GM23338 (cell line): ENCODE measurements at regions not wholly inside any gene's neighbourhood (a gene's known extent, or its start where the extent isn't known, plus 50 kb on each side); places are given as distances from the start of the nearest gene placed in this dataset.

ENCODE experiments used
- ATAC-seq: fragments of 200-7000 bp; cut with Tn5 transposase; 3 replicates; pipeline ENCODE4 v1.9.1; 2020
- DNase-seq: peaks from one replicate; pipeline ENCODE4 v3.0.0-alpha.2; 2015; ENCODE audit warnings: low spot score
- H2AFZ ChIP-seq: fragments of 200-600 bp; sonication (generic); 2 replicates; pipeline ENCODE4 v1.8.0; 2016; ENCODE audit warnings: antibody characterized with exemption, mild to moderate bottlenecking, moderate library complexity
- H3F3A ChIP-seq: fragments of 200-600 bp; sonication (generic); replicated peaks from 2 replicates; pipeline ENCODE4 v1.8.0; 2017; ENCODE audit warnings: antibody characterized with exemption, mixed run types, low read depth
- H3K27ac ChIP-seq: fragments of 200-600 bp; sonication (generic); 2 replicates; pipeline ENCODE4 v1.6.1; 2016; ENCODE audit warnings: low read depth
- H3K27me3 ChIP-seq: fragments of 200-600 bp; sonication (generic); 2 replicates; pipeline ENCODE4 v1.8.0; 2016; ENCODE audit warnings: mild to moderate bottlenecking, mixed run types, moderate library complexity; ENCODE audit not compliant: insufficient read depth
- H3K36me3 ChIP-seq: fragments of 200-600 bp; sonication (generic); 2 replicates; pipeline ENCODE4 v1.8.0; 2016; ENCODE audit warnings: mild to moderate bottlenecking; ENCODE audit not compliant: insufficient read depth
- H3K4me1 ChIP-seq: fragments of 200-600 bp; sonication (generic); 2 replicates; pipeline ENCODE4 v1.8.0; 2016; ENCODE audit warnings: mild to moderate bottlenecking, moderate library complexity; ENCODE audit not compliant: insufficient read depth
- H3K4me2 ChIP-seq: fragments of 200-600 bp; sonication (generic); 2 replicates; pipeline ENCODE4 v1.7.1; 2017; ENCODE audit warnings: mixed run types
- H3K4me3 ChIP-seq: fragments of 200-600 bp; sonication (generic); 2 replicates; pipeline ENCODE4 v1.6.1; 2016; ENCODE audit warnings: mixed run types
- H3K79me2 ChIP-seq: fragments of 200-600 bp; sonication (generic); replicated peaks from 2 replicates; pipeline ENCODE4 v1.8.0; 2017; ENCODE audit warnings: mild to moderate bottlenecking; ENCODE audit not compliant: insufficient read depth
- H3K9me2 ChIP-seq: fragments of 200-600 bp; sonication (generic); 2 replicates; pipeline ENCODE4 v1.8.0; 2017; ENCODE audit not compliant: insufficient read depth
- H4K20me1 ChIP-seq: fragments of 200-600 bp; sonication (generic); replicated peaks from 2 replicates; pipeline ENCODE4 v1.8.0; 2017; ENCODE audit warnings: mild to moderate bottlenecking; ENCODE audit not compliant: insufficient read depth
- H3K27ac Mint-ChIP-seq: 2 replicates; pipeline ENCODE4 v1.8.0; 2020; ENCODE audit warnings: inconsistent platforms, mild to moderate bottlenecking, moderate library complexity, mixed read lengths
- H3K27me3 Mint-ChIP-seq: 3 replicates; pipeline ENCODE4 v1.8.0; 2022; ENCODE audit warnings: low read depth, mild to moderate bottlenecking, moderate library complexity, mixed read lengths, inconsistent platforms; ENCODE audit not compliant: insufficient read depth, poor library complexity
- H3K36me3 Mint-ChIP-seq: 3 replicates; pipeline ENCODE4 v1.8.0; 2021; ENCODE audit warnings: low read depth, mild to moderate bottlenecking, inconsistent platforms, moderate library complexity, mixed read lengths
- H3K4me1 Mint-ChIP-seq: 3 replicates; pipeline ENCODE4 v1.8.0; 2020; ENCODE audit warnings: mild to moderate bottlenecking, inconsistent platforms, mixed read lengths
- H3K4me3 Mint-ChIP-seq: 3 replicates; pipeline ENCODE4 v1.8.0; 2021; ENCODE audit warnings: moderate library complexity, mild to moderate bottlenecking, inconsistent platforms, mixed read lengths
- H3K9me3 Mint-ChIP-seq: 3 replicates; pipeline ENCODE4 v1.8.0; 2020; ENCODE audit warnings: moderate library complexity, mild to moderate bottlenecking, inconsistent platforms, mixed read lengths
- CREB1 ChIP-seq: fragments of 250-450 bp; sonication (Bioruptor Pico); IDR thresholded peaks from 2 replicates; pipeline ENCODE4 v1.5.0; 2020; ENCODE audit warnings: low read depth, mild to moderate bottlenecking, moderate library complexity
- EZH2 ChIP-seq: fragments of 200-600 bp; sonication (generic); IDR thresholded peaks from one replicate; pipeline ENCODE4 v1.8.0; 2017; ENCODE audit warnings: antibody characterized with exemption, mild to moderate bottlenecking, low read depth; ENCODE audit not compliant: unreplicated experiment
- EZH2phosphoT487 ChIP-seq: fragments of 200-600 bp; sonication (generic); IDR thresholded peaks from one replicate; pipeline ENCODE4 v1.8.1; 2018; ENCODE audit warnings: antibody characterized with exemption; ENCODE audit not compliant: unreplicated experiment
- JUNB ChIP-seq: IDR thresholded peaks from one replicate; pipeline ENCODE4 v1.6.1; 2016; ENCODE audit warnings: antibody characterized with exemption; ENCODE audit not compliant: unreplicated experiment
- NANOG ChIP-seq: IDR thresholded peaks from 2 replicates; pipeline ENCODE4 v1.6.1; 2016; ENCODE audit warnings: antibody characterized with exemption, borderline replicate concordance
- POLR2AphosphoS5 ChIP-seq: IDR thresholded peaks from 2 replicates; pipeline ENCODE4 v1.6.1; 2016; ENCODE audit warnings: antibody characterized with exemption, low read depth
- STAT1 ChIP-seq: IDR thresholded peaks from one replicate; pipeline ENCODE4 v1.6.1; 2016; ENCODE audit warnings: antibody characterized with exemption; ENCODE audit not compliant: unreplicated experiment
- ZNF114 ChIP-seq: fragments of 250-450 bp; sonication (Bioruptor Pico); IDR thresholded peaks from 2 replicates; pipeline ENCODE4 v1.5.0; 2020; ENCODE audit warnings: mild to moderate bottlenecking, moderate library complexity
- ZNF331 ChIP-seq: fragments of 250-450 bp; sonication (Bioruptor Pico); IDR thresholded peaks from 2 replicates; pipeline ENCODE4 v1.5.0; 2020; ENCODE audit warnings: low read depth, mild to moderate bottlenecking, moderate library complexity
- TF ChIP-seq, protein P1 (sequence below): IDR thresholded peaks from 2 replicates; pipeline ENCODE4 v1.6.1; 2016; ENCODE audit warnings: antibody characterized with exemption
- TF ChIP-seq, protein P2 (sequence below): IDR thresholded peaks from one replicate; pipeline ENCODE4 v1.6.1; 2018; ENCODE audit warnings: antibody characterized with exemption; ENCODE audit not compliant: unreplicated experiment
- TF ChIP-seq, protein P3 (sequence below): fragments of 250-450 bp; sonication (Bioruptor Pico); IDR thresholded peaks from 2 replicates; pipeline ENCODE4 v1.5.0; 2020; ENCODE audit warnings: mild to moderate bottlenecking, moderate library complexity

DNA sequence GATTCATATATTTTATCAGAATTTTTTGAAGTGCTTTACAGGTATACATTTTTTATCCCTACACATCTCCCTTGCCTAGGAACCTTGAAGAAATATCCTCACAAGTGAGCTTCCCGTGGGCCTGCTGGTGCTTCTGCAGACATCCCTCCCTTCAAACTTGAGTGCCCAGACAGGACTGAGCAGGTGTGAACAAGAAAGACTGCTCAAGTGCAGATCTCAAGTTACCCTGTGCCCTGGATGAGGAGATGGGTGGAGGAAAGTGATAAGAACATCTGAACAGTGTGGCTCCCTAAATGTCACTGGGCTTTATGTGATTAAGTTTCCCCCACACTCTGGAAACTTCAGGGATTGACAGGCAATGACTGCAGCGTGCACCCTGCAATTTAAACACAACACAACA is 209.8 kb downstream of the TLE1 start (continued):
- no peak for TF ChIP-seq JUNB
- TF ChIP-seq, protein P1, sequence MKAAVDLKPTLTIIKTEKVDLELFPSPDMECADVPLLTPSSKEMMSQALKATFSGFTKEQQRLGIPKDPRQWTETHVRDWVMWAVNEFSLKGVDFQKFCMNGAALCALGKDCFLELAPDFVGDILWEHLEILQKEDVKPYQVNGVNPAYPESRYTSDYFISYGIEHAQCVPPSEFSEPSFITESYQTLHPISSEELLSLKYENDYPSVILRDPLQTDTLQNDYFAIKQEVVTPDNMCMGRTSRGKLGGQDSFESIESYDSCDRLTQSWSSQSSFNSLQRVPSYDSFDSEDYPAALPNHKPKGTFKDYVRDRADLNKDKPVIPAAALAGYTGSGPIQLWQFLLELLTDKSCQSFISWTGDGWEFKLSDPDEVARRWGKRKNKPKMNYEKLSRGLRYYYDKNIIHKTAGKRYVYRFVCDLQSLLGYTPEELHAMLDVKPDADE, result no peak
- no peak for TF ChIP-seq EZH2phosphoT487

DNA sequence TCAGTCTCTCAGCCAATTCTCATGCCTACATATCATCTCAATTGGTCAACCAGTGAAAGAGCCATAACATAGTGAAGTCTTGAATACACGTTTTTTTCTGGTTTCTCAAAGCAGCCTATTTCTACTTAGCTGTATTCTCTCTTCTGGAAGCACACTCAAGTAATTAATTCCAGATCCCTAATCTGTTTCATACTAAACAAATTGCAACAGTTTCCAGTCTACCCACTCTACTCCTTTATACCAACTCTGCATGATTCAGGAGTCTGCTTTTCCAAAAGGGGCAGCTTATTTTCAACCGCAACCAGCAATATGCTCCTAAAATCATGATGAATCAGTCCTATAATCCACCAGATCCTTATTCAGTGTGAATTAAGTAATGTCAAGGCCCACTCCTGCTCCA is 211.7 kb downstream of the TLE1 start:
- peaks cover 3% of the 10 kb centered on the region; the same call in 1 of the 2 replicates for H3K9me2 ChIP-seq
- H3K4me3 Mint-ChIP-seq, result no peak overlapping the region
- no peaks in the 10 kb centered on the region for H4K20me1 ChIP-seq
- H3K4me2 ChIP-seq, result no peak overlapping the region
- H3K4me1 ChIP-seq, result no peaks in the 10 kb centered on the region
- H3K79me2 ChIP-seq, result no peaks in the 10 kb centered on the region
- no peak overlapping the region for H2AFZ ChIP-seq
- H3K36me3 ChIP-seq, result no peaks in the 10 kb centered on the region
- no peaks in the 10 kb centered on the region for H3K9me3 Mint-ChIP-seq
- no peaks in the 10 kb centered on the region for H3K36me3 Mint-ChIP-seq
- H3K27me3 ChIP-seq, result no peaks in the 10 kb centered on the region
- H3K4me3 ChIP-seq, result no peak overlapping the region
- H3F3A ChIP-seq, result no peaks in the 10 kb centered on the region
- H3K27ac Mint-ChIP-seq, result no peak overlapping the region
- ATAC-seq, result no peak
- no peak overlapping the region for H3K27ac ChIP-seq
- H3K27me3 Mint-ChIP-seq, result no peaks in the 10 kb centered on the region
- H3K4me1 Mint-ChIP-seq, result peaks cover 5% of the 10 kb centered on the region; the same call in 2 of the 3 replicates
- no peak for DNase-seq
- TF ChIP-seq NANOG (no peak), ZNF114 (CRISPR knock-in tag) (no peak), POLR2AphosphoS5 (no peak), EZH2 (no peak), EZH2phosphoT487 (no peak), ZNF331 (CRISPR knock-in tag) (no peak), STAT1 (no peak), JUNB (no peak), CREB1 (no peak)
- TF ChIP-seq, protein P2, sequence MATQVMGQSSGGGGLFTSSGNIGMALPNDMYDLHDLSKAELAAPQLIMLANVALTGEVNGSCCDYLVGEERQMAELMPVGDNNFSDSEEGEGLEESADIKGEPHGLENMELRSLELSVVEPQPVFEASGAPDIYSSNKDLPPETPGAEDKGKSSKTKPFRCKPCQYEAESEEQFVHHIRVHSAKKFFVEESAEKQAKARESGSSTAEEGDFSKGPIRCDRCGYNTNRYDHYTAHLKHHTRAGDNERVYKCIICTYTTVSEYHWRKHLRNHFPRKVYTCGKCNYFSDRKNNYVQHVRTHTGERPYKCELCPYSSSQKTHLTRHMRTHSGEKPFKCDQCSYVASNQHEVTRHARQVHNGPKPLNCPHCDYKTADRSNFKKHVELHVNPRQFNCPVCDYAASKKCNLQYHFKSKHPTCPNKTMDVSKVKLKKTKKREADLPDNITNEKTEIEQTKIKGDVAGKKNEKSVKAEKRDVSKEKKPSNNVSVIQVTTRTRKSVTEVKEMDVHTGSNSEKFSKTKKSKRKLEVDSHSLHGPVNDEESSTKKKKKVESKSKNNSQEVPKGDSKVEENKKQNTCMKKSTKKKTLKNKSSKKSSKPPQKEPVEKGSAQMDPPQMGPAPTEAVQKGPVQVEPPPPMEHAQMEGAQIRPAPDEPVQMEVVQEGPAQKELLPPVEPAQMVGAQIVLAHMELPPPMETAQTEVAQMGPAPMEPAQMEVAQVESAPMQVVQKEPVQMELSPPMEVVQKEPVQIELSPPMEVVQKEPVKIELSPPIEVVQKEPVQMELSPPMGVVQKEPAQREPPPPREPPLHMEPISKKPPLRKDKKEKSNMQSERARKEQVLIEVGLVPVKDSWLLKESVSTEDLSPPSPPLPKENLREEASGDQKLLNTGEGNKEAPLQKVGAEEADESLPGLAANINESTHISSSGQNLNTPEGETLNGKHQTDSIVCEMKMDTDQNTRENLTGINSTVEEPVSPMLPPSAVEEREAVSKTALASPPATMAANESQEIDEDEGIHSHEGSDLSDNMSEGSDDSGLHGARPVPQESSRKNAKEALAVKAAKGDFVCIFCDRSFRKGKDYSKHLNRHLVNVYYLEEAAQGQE, result no peak
- TF ChIP-seq, protein P1, result no peak
- TF ChIP-seq, protein P3, sequence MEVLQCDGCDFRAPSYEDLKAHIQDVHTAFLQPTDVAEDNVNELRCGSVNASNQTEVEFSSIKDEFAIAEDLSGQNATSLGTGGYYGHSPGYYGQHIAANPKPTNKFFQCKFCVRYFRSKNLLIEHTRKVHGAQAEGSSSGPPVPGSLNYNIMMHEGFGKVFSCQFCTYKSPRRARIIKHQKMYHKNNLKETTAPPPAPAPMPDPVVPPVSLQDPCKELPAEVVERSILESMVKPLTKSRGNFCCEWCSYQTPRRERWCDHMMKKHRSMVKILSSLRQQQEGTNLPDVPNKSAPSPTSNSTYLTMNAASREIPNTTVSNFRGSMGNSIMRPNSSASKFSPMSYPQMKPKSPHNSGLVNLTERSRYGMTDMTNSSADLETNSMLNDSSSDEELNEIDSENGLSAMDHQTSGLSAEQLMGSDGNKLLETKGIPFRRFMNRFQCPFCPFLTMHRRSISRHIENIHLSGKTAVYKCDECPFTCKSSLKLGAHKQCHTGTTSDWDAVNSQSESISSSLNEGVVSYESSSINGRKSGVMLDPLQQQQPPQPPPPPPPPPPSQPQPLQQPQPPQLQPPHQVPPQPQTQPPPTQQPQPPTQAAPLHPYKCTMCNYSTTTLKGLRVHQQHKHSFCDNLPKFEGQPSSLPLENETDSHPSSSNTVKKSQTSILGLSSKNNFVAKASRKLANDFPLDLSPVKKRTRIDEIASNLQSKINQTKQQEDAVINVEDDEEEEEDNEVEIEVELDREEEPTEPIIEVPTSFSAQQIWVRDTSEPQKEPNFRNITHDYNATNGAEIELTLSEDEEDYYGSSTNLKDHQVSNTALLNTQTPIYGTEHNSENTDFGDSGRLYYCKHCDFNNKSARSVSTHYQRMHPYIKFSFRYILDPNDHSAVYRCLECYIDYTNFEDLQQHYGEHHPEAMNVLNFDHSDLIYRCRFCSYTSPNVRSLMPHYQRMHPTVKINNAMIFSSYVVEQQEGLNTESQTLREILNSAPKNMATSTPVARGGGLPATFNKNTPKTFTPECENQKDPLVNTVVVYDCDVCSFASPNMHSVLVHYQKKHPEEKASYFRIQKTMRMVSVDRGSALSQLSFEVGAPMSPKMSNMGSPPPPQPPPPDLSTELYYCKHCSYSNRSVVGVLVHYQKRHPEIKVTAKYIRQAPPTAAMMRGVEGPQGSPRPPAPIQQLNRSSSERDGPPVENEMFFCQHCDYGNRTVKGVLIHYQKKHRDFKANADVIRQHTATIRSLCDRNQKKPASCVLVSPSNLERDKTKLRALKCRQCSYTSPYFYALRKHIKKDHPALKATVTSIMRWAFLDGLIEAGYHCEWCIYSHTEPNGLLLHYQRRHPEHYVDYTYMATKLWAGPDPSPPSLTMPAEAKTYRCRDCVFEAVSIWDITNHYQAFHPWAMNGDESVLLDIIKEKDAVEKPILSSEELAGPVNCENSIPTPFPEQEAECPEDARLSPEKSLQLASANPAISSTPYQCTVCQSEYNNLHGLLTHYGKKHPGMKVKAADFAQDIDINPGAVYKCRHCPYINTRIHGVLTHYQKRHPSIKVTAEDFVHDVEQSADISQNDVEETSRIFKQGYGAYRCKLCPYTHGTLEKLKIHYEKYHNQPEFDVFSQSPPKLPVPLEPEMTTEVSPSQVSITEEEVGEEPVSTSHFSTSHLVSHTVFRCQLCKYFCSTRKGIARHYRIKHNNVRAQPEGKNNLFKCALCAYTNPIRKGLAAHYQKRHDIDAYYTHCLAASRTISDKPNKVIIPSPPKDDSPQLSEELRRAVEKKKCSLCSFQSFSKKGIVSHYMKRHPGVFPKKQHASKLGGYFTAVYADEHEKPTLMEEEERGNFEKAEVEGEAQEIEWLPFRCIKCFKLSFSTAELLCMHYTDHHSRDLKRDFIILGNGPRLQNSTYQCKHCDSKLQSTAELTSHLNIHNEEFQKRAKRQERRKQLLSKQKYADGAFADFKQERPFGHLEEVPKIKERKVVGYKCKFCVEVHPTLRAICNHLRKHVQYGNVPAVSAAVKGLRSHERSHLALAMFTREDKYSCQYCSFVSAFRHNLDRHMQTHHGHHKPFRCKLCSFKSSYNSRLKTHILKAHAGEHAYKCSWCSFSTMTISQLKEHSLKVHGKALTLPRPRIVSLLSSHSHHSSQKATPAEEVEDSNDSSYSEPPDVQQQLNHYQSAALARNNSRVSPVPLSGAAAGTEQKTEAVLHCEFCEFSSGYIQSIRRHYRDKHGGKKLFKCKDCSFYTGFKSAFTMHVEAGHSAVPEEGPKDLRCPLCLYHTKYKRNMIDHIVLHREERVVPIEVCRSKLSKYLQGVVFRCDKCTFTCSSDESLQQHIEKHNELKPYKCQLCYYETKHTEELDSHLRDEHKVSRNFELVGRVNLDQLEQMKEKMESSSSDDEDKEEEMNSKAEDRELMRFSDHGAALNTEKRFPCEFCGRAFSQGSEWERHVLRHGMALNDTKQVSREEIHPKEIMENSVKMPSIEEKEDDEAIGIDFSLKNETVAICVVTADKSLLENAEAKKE (CRISPR knock-in tag), result no peak
